ENCODE measurements at regions not wholly inside any gene's neighbourhood (a gene's known extent, or its start where the extent isn't known, plus 50 kb on each side); places are given as distances from the start of the nearest gene placed in this dataset.

GRCh38 chr2:121037480-121037879 is 247.5 kb downstream of the TFCP2L1 start:
- TF ChIP-seq ZNF263 (CRISPR knock-in tag; IDR thresholded peaks at IDR 0.05; ENCODE audit: low read depth) (no peak), IRF1 (CRISPR knock-in tag; IDR thresholded peaks at IDR 0.05) (no peak), CTCF (IDR thresholded peaks at IDR 0.05) (no peak), FOXK1 (CRISPR knock-in tag; IDR thresholded peaks at IDR 0.05) (no peak), ZNF138 (CRISPR knock-in tag; conservative IDR thresholded peaks at IDR 0.05) (no peak), NR2C2 (CRISPR knock-in tag; IDR thresholded peaks at IDR 0.05) (no peak), USF2 (CRISPR knock-in tag; IDR thresholded peaks at IDR 0.05) (no peak), ETV6 (CRISPR knock-in tag; IDR thresholded peaks at IDR 0.05) (no peak), HMGA2 (CRISPR knock-in tag; IDR thresholded peaks at IDR 0.05) (no peak)
